Keratinocyte (primary cell): ENCODE measurements at regions not wholly inside any gene's neighbourhood (a gene's known extent, or its start where the extent isn't known, plus 50 kb on each side); places are given as distances from the start of the nearest gene placed in this dataset.

ENCODE experiments used
- DNase-seq: peaks from one replicate; pipeline ENCODE4 v3.0.0-alpha.2; 2011; ENCODE audit warnings: low read depth, missing footprints, low spot score
- FAIRE-seq: peaks from 2 replicates; lab custom pipeline; 2011; peaks lifted over from hg19 to GRCh38; lab: Jason Lieb, UNC
- H2AFZ ChIP-seq: 2 replicates; pipeline ENCODE4 v1.6.0; 2012; ENCODE audit warnings: low read length, control low read depth, inconsistent platforms; ENCODE audit not compliant: control insufficient read depth
- H3K27ac ChIP-seq: 2 replicates; pipeline ENCODE4 v1.5.1; 2011; ENCODE audit warnings: low read length; ENCODE audit not compliant: control insufficient read depth, insufficient read depth
- H3K27me3 ChIP-seq: 3 replicates; pipeline ENCODE4 v1.6.0; 2011; ENCODE audit warnings: low read length; ENCODE audit not compliant: control insufficient read depth, insufficient read depth; ENCODE audit errors: extremely low read depth
- H3K36me3 ChIP-seq, 2 experiments: 2 replicates in 1 of 2; 3 replicates in 1 of 2; pipeline ENCODE4 v1.5.1; 2011; ENCODE audit warnings: low read length in 2 of 2, mild to moderate bottlenecking in 1 of 2; ENCODE audit not compliant: control insufficient read depth in 2 of 2, insufficient read depth in 2 of 2; ENCODE audit errors: extremely low read depth in 1 of 2
- H3K4me1 ChIP-seq: 3 replicates; pipeline ENCODE4 v1.5.1; 2011; ENCODE audit warnings: low read length; ENCODE audit not compliant: control insufficient read depth, insufficient read depth; ENCODE audit errors: extremely low read depth
- H3K4me2 ChIP-seq: 3 replicates; pipeline ENCODE4 v1.6.0; 2011; ENCODE audit warnings: low read depth, low read length; ENCODE audit not compliant: control insufficient read depth, insufficient read depth; ENCODE audit errors: extremely low read depth
- H3K4me3 ChIP-seq, 3 experiments: fragments of 200-600 bp in 1 of 3; sonication (generic) in 1 of 3; 2 replicates in 2 of 3; 3 replicates in 1 of 3; pipeline ENCODE4 v1.5.1; 2011 to 2016; ENCODE audit warnings: low read length in 3 of 3, mild to moderate bottlenecking in 3 of 3, control low read depth in 2 of 3, inconsistent platforms in 1 of 3, low read depth in 1 of 3, mixed read lengths in 1 of 3, mixed run types in 1 of 3, moderate library complexity in 1 of 3; ENCODE audit not compliant: control insufficient read depth in 2 of 3, insufficient read depth in 2 of 3; ENCODE audit errors: extremely low read depth in 1 of 3
- H3K79me2 ChIP-seq: 2 replicates; pipeline ENCODE4 v1.6.0; 2012; ENCODE audit warnings: low read length; ENCODE audit not compliant: control insufficient read depth, insufficient read depth
- H3K9ac ChIP-seq: 3 replicates; pipeline ENCODE4 v1.6.0; 2011; ENCODE audit warnings: low read length; ENCODE audit not compliant: control insufficient read depth, insufficient read depth; ENCODE audit errors: extremely low read depth
- H3K9me1 ChIP-seq: 3 replicates; pipeline ENCODE4 v1.6.0; 2011; ENCODE audit warnings: low read length; ENCODE audit not compliant: control insufficient read depth, insufficient read depth; ENCODE audit errors: extremely low read depth
- H3K9me3 ChIP-seq: 2 replicates; pipeline ENCODE4 v1.5.1; 2012; ENCODE audit warnings: low read depth, low read length; ENCODE audit not compliant: control insufficient read depth
- H4K20me1 ChIP-seq: 3 replicates; pipeline ENCODE4 v1.6.0; 2011; ENCODE audit warnings: low read length; ENCODE audit not compliant: control insufficient read depth, insufficient read depth; ENCODE audit errors: extremely low read depth
- EZH2 ChIP-seq: IDR thresholded peaks from one replicate; pipeline ENCODE4 v1.6.1; 2012; ENCODE audit warnings: inconsistent platforms, mild to moderate bottlenecking, low read length, moderate library complexity
- dilution Hi-C: fragments of 300-500 bp; cut with MboI; formaldehyde crosslinking; loops from one replicate; pipeline ENCODE4 v1.7.0; 2020; ENCODE audit warnings: low sequenced_read_pairs; ENCODE audit not compliant: extremely low pct_ligation_motif_present
- TF ChIP-seq, protein P1 (sequence below), 3 experiments: IDR thresholded peaks in 1 of 3; conservative IDR thresholded peaks in 1 of 3; optimal IDR thresholded peaks in 1 of 3; 2 replicates in 2 of 3; 3 replicates in 1 of 3; pipeline versions ENCODE3 to v1.5.1; 2011; ENCODE audit warnings: low read length in 3 of 3, mild to moderate bottlenecking in 3 of 3, moderate library complexity in 2 of 3, control low read depth in 1 of 3, inconsistent platforms in 1 of 3; ENCODE audit not compliant: insufficient read depth in 2 of 3; ENCODE audit errors: extremely low read depth in 1 of 3

DNA sequence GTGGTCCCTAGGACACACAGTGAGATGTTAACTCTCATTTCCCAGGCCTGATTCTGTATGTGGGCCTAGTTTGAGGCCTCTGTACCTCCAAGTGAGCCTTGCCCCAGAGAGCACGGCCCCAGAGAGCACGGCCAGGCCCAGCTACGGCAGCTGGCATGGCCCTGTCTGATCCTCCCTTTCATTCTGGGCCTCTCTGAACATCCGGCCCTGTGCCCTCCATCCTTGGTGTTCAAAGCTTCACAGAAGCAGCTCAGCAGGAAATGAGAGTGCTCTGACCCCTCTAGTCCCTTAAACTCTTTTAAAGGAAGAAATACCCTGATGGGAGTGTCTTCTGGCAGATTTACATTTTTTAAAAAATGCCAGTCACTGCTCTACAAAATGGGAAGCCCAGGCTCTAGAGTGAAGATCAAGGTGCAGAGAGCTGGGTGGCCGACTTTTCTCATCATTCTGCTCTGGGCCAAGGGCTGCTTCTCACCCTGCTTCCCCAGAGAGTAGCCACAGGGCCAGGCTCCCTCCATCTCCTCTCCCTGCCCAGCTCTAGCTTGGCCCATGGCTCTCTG lies 171.9 kb downstream of the RPS24 start:
- H2AFZ ChIP-seq, result no peak overlapping the region
- no peak overlapping the region for H3K27ac ChIP-seq
- dilution Hi-C loops, result no loop called here
- H4K20me1 ChIP-seq, result no peaks in the 10 kb centered on the region
- peaks cover 4% of the 10 kb centered on the region for H3K27me3 ChIP-seq
- TF ChIP-seq, protein P1, sequence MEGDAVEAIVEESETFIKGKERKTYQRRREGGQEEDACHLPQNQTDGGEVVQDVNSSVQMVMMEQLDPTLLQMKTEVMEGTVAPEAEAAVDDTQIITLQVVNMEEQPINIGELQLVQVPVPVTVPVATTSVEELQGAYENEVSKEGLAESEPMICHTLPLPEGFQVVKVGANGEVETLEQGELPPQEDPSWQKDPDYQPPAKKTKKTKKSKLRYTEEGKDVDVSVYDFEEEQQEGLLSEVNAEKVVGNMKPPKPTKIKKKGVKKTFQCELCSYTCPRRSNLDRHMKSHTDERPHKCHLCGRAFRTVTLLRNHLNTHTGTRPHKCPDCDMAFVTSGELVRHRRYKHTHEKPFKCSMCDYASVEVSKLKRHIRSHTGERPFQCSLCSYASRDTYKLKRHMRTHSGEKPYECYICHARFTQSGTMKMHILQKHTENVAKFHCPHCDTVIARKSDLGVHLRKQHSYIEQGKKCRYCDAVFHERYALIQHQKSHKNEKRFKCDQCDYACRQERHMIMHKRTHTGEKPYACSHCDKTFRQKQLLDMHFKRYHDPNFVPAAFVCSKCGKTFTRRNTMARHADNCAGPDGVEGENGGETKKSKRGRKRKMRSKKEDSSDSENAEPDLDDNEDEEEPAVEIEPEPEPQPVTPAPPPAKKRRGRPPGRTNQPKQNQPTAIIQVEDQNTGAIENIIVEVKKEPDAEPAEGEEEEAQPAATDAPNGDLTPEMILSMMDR (optimal IDR thresholded peaks at IDR 0.05 in 1 of 3, IDR thresholded peaks at IDR 0.05 in 1 of 3, conservative IDR thresholded peaks at IDR 0.05 in 1 of 3; ENCODE audit: extremely low read depth in 1 of 3, insufficient read depth in 2 of 3, low read length in 3 of 3), result no peak
- TF ChIP-seq EZH2, result no peak
- no peaks in the 10 kb centered on the region for H3K4me1 ChIP-seq
- no peak overlapping the region for H3K4me3 ChIP-seq
- H3K79me2 ChIP-seq, result no peaks in the 10 kb centered on the region
- DNase-seq (no peak), FAIRE-seq (no peak)
- H3K9me3 ChIP-seq, result no peaks in the 10 kb centered on the region
- H3K36me3 ChIP-seq, result no peaks in the 10 kb centered on the region
- H3K4me2 ChIP-seq, result no peak overlapping the region
- no peaks in the 10 kb centered on the region for H3K9me1 ChIP-seq
- no peak overlapping the region for H3K9ac ChIP-seq

DNA sequence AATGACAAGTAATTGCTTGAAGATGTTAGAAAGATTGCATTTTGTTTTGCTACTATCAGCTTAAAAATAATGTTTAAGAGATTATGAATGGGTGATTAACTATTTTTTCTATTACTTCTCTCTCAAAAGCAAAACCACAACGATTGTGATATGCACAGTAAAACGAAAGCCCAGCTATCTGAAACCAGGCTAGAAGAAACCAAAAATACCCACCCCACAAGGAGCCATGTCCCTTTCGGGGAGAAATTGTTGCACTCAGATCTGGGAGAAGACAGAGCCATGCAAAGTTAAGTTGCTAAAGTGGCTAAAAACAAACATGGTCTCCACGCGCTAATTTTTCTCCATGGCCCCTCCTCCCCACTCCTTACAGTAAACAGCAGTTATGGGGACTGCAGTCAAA lies 173.6 kb downstream of the RPS24 start:
- H2AFZ ChIP-seq, result no peak overlapping the region
- H3K4me3 ChIP-seq, result no peak overlapping the region
- dilution Hi-C loops, result no loop called here
- no peaks in the 10 kb centered on the region for H4K20me1 ChIP-seq
- FAIRE-seq (no peak), DNase-seq (no peak)
- H3K79me2 ChIP-seq, result no peaks in the 10 kb centered on the region
- H3K9me1 ChIP-seq, result no peaks in the 10 kb centered on the region
- no peak overlapping the region for H3K27ac ChIP-seq
- H3K9ac ChIP-seq, result no peak overlapping the region
- H3K27me3 ChIP-seq, result peaks cover 2% of the 10 kb centered on the region
- no peak overlapping the region for H3K4me2 ChIP-seq
- no peaks in the 10 kb centered on the region for H3K36me3 ChIP-seq
- no peaks in the 10 kb centered on the region for H3K4me1 ChIP-seq
- TF ChIP-seq, protein P1 (optimal IDR thresholded peaks at IDR 0.05 in 1 of 3, IDR thresholded peaks at IDR 0.05 in 1 of 3, conservative IDR thresholded peaks at IDR 0.05 in 1 of 3; ENCODE audit: extremely low read depth in 1 of 3, insufficient read depth in 2 of 3, low read length in 3 of 3), result no peak
- TF ChIP-seq EZH2, result no peak
- no peaks in the 10 kb centered on the region for H3K9me3 ChIP-seq
